ENCODE measurements at regions not wholly inside any gene's neighbourhood (a gene's known extent, or its start where the extent isn't known, plus 50 kb on each side); places are given as distances from the start of the nearest gene placed in this dataset.

- TF ChIP-seq CTCF (IDR thresholded peaks at IDR 0.05), result no peak
- TF ChIP-seq POLR2A (IDR thresholded peaks at IDR 0.05), result no peak
Measured at GRCh38 chr4:171015441-171015840, 797.8 kb upstream of the GALNTL6 start.

Data from testis (tissue), 2 donors.